Transverse colon (tissue), 4 donors: ENCODE measurements at regions not wholly inside any gene's neighbourhood (a gene's known extent, or its start where the extent isn't known, plus 50 kb on each side); places are given as distances from the start of the nearest gene placed in this dataset.

Experiments used
- DNase-seq: peaks from one replicate; pipeline ENCODE4 v3.0.0-alpha.2; 2019
- H3K27ac ChIP-seq, 4 donors: fragments of 200-600 bp; sonication (generic); 2 replicates each; pipeline ENCODE4 v1.5.1; 2016 to 2018; ENCODE audit warnings: inconsistent platforms in 4 of 4
- H3K27me3 ChIP-seq: fragments of 200-600 bp; sonication (generic); 2 replicates; pipeline ENCODE4 v1.5.1; 2017; ENCODE audit warnings: inconsistent platforms
- H3K36me3 ChIP-seq, 4 donors: fragments of 200-600 bp; sonication (generic); 2 replicates each; pipeline ENCODE4 v1.5.1; 2017 to 2019; ENCODE audit warnings: inconsistent platforms in 4 of 4
- H3K4me1 ChIP-seq, 4 donors: fragments of 200-600 bp; sonication (generic); 2 replicates each; pipeline ENCODE4 v1.5.1; 2017 to 2020; ENCODE audit warnings: inconsistent platforms in 4 of 4
- H3K4me3 ChIP-seq, 4 donors: fragments of 200-600 bp; sonication (generic); 1 replicate in 1 of 4; 2 replicates in 3 of 4; pipeline versions ENCODE4 v1.5.1 to v1.6.1; 2017 to 2019; ENCODE audit warnings: inconsistent platforms in 4 of 4
- H3K9me3 ChIP-seq, 2 donors: fragments of 200-600 bp; sonication (generic); 2 replicates each; pipeline ENCODE4 v1.5.1; 2017 to 2019; ENCODE audit warnings: inconsistent platforms in 2 of 2
- CTCF ChIP-seq, 5 experiments: fragments of 200-600 bp in 3 of 5; fragments of 450-650 bp in 2 of 5; sonication (generic) in 3 of 5; IDR thresholded peaks; 1 replicate in 2 of 5; 2 replicates in 3 of 5; pipeline ENCODE4 v1.5.1; 2016 to 2017; ENCODE audit warnings: antibody characterized with exemption in 5 of 5, inconsistent platforms in 3 of 5, mild to moderate bottlenecking in 2 of 5, moderate library complexity in 1 of 5
- EP300 ChIP-seq: sonication (generic); formaldehyde crosslinking; IDR thresholded peaks from one replicate; pipeline ENCODE4 v1.6.1; 2017; ENCODE audit warnings: antibody characterized with exemption, low read depth
- POLR2A ChIP-seq: fragments of 450-650 bp; IDR thresholded peaks from one replicate; pipeline ENCODE4 v1.6.1; 2016; ENCODE audit warnings: antibody characterized with exemption, mild to moderate bottlenecking, moderate library complexity
- POLR2AphosphoS5 ChIP-seq, 3 donors: sonication (generic); formaldehyde crosslinking; IDR thresholded peaks; one replicate each; pipeline ENCODE4 v1.6.1; 2016; ENCODE audit warnings: antibody characterized with exemption in 3 of 3
- WGBS, 2 donors: methylation state at CpG; one replicate each; pipeline ENCODE4 v1.1.5; 2018; ENCODE audit warnings: low coverage in 1 of 2; 5-methylcytosine and 5-hydroxymethylcytosine counted together
- in situ Hi-C, 4 donors: fragments of 200-750 bp; cut with MboI; loops; one replicate each; pipeline versions ENCODE4 v1.15.0 to v1.15.1; 2017; ENCODE audit warnings: low sequenced_read_pairs in 3 of 4, low pct_ligation_motif_present in 1 of 4, low pct_unique_long_range_greater_than_20kb in 1 of 4
- intact Hi-C: fragments of 100-400 bp; cut with DNase I; formaldehyde crosslinking; loops from one replicate; pipeline ENCODE4 v1.15.1; 2023; ENCODE audit warnings: low total_unique reads

DNA sequence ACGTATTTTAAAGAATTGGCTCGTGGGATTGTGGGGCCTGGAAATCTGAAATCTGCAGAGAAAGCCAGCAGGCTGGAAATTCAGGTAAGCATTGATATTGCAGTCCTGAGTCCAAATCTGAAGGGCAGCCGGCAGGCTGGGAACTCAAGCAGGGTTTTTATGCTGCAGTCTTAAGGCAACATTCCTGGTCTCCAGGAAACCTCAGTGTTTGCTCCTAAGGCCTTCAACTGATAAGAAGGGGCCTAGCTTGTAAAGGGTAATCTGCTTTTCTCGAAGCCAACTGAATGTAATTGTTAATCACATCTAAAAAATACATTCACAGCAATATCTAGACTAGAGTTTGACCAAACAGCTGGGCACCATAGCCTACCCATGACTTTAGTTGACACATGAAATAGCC, 154.4 kb downstream of the EFNB2 start:
- WGBS, 2 donors = 56 to 74% methylated on average over 2 to 4 of the region's 4 CpGs
- H3K9me3 ChIP-seq = no peaks in the 10 kb centered on the region
- H3K4me3 ChIP-seq = no peak overlapping the region
- DNase-seq = no peak
- no peak overlapping the region for H3K27ac ChIP-seq
- H3K27me3 ChIP-seq = no peaks in the 10 kb centered on the region
- H3K4me1 ChIP-seq = no peaks in the 10 kb centered on the region
- TF ChIP-seq POLR2A = no peak
- no peak for TF ChIP-seq CTCF (IDR thresholded peaks at IDR 0.05)
- TF ChIP-seq EP300 = no peak
- TF ChIP-seq POLR2AphosphoS5 (IDR thresholded peaks at IDR 0.05) = no peak
- no peaks in the 10 kb centered on the region for H3K36me3 ChIP-seq
- intact Hi-C loops (no loop called here), in situ Hi-C loops (no loop called here)

- 75 to 91% methylated on average over 2 to 7 of the region's 7 CpGs for WGBS, 2 donors
- in situ Hi-C loops = no loop called here
- intact Hi-C loops = no loop called here
- H3K36me3 ChIP-seq = no peaks in the 10 kb centered on the region
- TF ChIP-seq POLR2AphosphoS5 (IDR thresholded peaks at IDR 0.05) = no peak
- no peak for TF ChIP-seq POLR2A
- no peak for TF ChIP-seq CTCF (IDR thresholded peaks at IDR 0.05)
- no peak for TF ChIP-seq EP300
- DNase-seq = no peak
- no peak overlapping the region for H3K4me3 ChIP-seq
- H3K4me1 ChIP-seq = peaks cover 0 to 6% (median 0%) of the 10 kb centered on the region in 4 donors
- no peak overlapping the region for H3K27ac ChIP-seq
- H3K9me3 ChIP-seq = no peaks in the 10 kb centered on the region
- no peaks in the 10 kb centered on the region for H3K27me3 ChIP-seq
Measured at GRCh38 chr13:106377931-106378662, 157.4 kb downstream of the EFNB2 start.

- in situ Hi-C loops = no loop called here
- Histone ChIP-seq H3K4me3 (no peak overlapping the region), H3K9me3 (no peaks in the 10 kb centered on the region), H3K27ac (no peak overlapping the region), H3K36me3 (no peaks in the 10 kb centered on the region), H3K4me1 (peaks cover 0 to 11% (median 0%) of the 10 kb centered on the region in 4 donors), H3K27me3 (no peaks in the 10 kb centered on the region)
- 73 to 84% methylated on average over 3 to 7 of the region's 7 CpGs for WGBS, 2 donors
- no peak for DNase-seq
- intact Hi-C loops = no loop called here
- TF ChIP-seq POLR2A = no peak
Measured at GRCh38 chr13:106377341-106377740, 158.1 kb downstream of the EFNB2 start.

DNA sequence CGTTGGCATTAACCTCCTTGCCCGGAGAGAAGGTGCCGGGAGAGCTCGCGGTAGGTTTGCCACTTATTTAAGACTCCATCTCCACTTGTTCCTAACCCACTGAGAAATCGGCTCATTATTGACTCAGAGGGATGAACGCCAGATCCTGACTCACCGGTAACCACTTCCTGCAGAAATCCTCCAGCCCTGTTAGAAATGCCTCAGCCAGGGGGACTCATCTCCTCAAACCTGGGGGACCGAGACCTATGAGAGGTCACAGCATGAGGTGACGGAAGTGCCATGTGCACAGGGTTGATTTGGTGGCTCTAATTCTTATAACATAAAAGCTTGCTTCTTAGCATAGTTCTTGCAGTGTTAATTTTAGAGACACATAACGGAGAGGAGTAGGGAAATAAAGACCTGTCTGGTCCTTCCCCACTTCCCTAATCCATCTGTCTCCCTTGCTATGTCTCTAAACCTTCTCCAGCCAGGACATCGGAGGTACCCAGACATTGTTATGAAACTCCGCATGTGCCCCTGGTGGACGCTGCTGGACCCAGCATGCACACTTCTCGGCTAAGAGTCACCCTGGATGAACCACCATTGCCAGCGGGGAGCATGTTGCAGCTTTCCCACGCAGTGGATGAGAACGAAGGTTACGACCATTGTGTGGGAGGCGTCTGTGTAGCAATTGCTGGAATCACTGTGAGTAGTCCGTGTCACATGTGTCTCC, 158.9 kb downstream of the EFNB2 start:
- in situ Hi-C loops (no loop called here), intact Hi-C loops (no loop called here)
- Histone ChIP-seq H3K4me3 (no peak overlapping the region), H3K4me1 (peaks cover 0 to 11% (median 0%) of the 10 kb centered on the region in 4 donors), H3K27me3 (no peaks in the 10 kb centered on the region), H3K36me3 (no peaks in the 10 kb centered on the region), H3K27ac (no peak overlapping the region), H3K9me3 (no peaks in the 10 kb centered on the region)
- DNase-seq = no peak
- WGBS, 2 donors = 53 to 78% methylated on average over 9 to 21 of the region's 21 CpGs
- no peak for TF ChIP-seq POLR2A
- TF ChIP-seq CTCF (IDR thresholded peaks at IDR 0.05) = no peak
- TF ChIP-seq EP300 = no peak
